Chondrocyte (in vitro differentiated cells): ENCODE measurements at regions not wholly inside any gene's neighbourhood (a gene's known extent, or its start where the extent isn't known, plus 50 kb on each side); places are given as distances from the start of the nearest gene placed in this dataset.
"Not testable (repeated sequence)": the region's sequence is repeated elsewhere in the genome, so short reads cannot be mapped to it uniquely, and the experiment has no call there.

Experiments
- DNase-seq: peaks from one replicate; pipeline ENCODE4 v3.0.0; 2021; ENCODE audit warnings: mixed read lengths, low spot score
- H3K27ac Mint-ChIP-seq: one replicate; pipeline ENCODE4 v1.8.0; 2021; ENCODE audit warnings: mild to moderate bottlenecking, moderate library complexity, mixed read lengths; ENCODE audit not compliant: unreplicated experiment
- H3K27me3 Mint-ChIP-seq: 2 replicates; pipeline ENCODE4 v1.8.0; 2021; ENCODE audit warnings: low read depth, mixed read lengths
- H3K36me3 Mint-ChIP-seq: 2 replicates; pipeline ENCODE4 v1.8.0; 2021; ENCODE audit warnings: low read depth, mixed read lengths
- H3K4me1 Mint-ChIP-seq: 2 replicates; pipeline ENCODE4 v1.8.0; 2021; ENCODE audit warnings: low read depth, mild to moderate bottlenecking, mixed read lengths
- H3K4me3 Mint-ChIP-seq: one replicate; pipeline ENCODE4 v1.8.0; 2021; ENCODE audit warnings: mild to moderate bottlenecking, moderate library complexity, mixed read lengths; ENCODE audit not compliant: unreplicated experiment
- H3K9me3 Mint-ChIP-seq: 2 replicates; pipeline ENCODE4 v1.8.0; 2021; ENCODE audit warnings: low read depth, mixed read lengths
- CTCF ChIP-seq: fragments of 200-600 bp; sonication (generic); IDR thresholded peaks from 2 replicates; pipeline ENCODE4 v1.5.0; 2021; ENCODE audit warnings: antibody characterized with exemption, mild to moderate bottlenecking, moderate library complexity

- Mint-ChIP-seq H3K27ac (no peak overlapping the region), H3K4me1 (peaks cover 19% of the 10 kb centered on the region), H3K4me3 (no peak overlapping the region), H3K9me3 (no peaks in the 10 kb centered on the region), H3K36me3 (peaks cover 2% of the 10 kb centered on the region), H3K27me3 (peaks cover 6% of the 10 kb centered on the region)
- no peak for TF ChIP-seq CTCF
- no peak for DNase-seq
Observed at GRCh38 chr2:241967467-241968144, 98.1 kb downstream of the RTP5 start.

GRCh38 chr2:241968417-241968816 lies 98.9 kb downstream of the RTP5 start:
- Mint-ChIP-seq H3K9me3 (no peaks in the 10 kb centered on the region), H3K4me3 (no peak overlapping the region), H3K4me1 (peaks cover 19% of the 10 kb centered on the region), H3K36me3 (peaks cover 2% of the 10 kb centered on the region), H3K27ac (no peak overlapping the region), H3K27me3 (peaks cover 9% of the 10 kb centered on the region)
- TF ChIP-seq CTCF = no peak
- DNase-seq = no peak

GRCh38 chr2:241969182-241969581 lies 99.7 kb downstream of the RTP5 start:
- not testable (repeated sequence) for H3K27me3 Mint-ChIP-seq, H3K27ac Mint-ChIP-seq, H3K36me3 Mint-ChIP-seq, H3K9me3 Mint-ChIP-seq, H3K4me3 Mint-ChIP-seq, DNase-seq
- peaks cover 19% of the 10 kb centered on the region for H3K4me1 Mint-ChIP-seq

- peaks cover 14% of the 10 kb centered on the region for H3K4me1 Mint-ChIP-seq
- H3K4me3 Mint-ChIP-seq = no peak overlapping the region
- no peaks in the 10 kb centered on the region for H3K36me3 Mint-ChIP-seq
- peaks cover 5% of the 10 kb centered on the region for H3K27me3 Mint-ChIP-seq
- TF ChIP-seq CTCF = no peak
- no peaks in the 10 kb centered on the region for H3K9me3 Mint-ChIP-seq
- H3K27ac Mint-ChIP-seq = no peak overlapping the region
- DNase-seq = no peak
Observed at GRCh38 chr2:241970716-241971115, 101.2 kb downstream of the RTP5 start.

GRCh38 chr2:241974096-241974495 lies 104.6 kb downstream of the RTP5 start:
- peaks cover 11% of the 10 kb centered on the region for H3K27me3 Mint-ChIP-seq
- H3K4me3 Mint-ChIP-seq = no peak overlapping the region
- H3K9me3 Mint-ChIP-seq = peaks cover 3% of the 10 kb centered on the region
- H3K27ac Mint-ChIP-seq = no peak overlapping the region
- TF ChIP-seq CTCF = no peak
- no peaks in the 10 kb centered on the region for H3K4me1 Mint-ChIP-seq
- DNase-seq = no peak
- H3K36me3 Mint-ChIP-seq = peaks cover 2% of the 10 kb centered on the region
